ENCODE measurements at regions not wholly inside any gene's neighbourhood (a gene's known extent, or its start where the extent isn't known, plus 50 kb on each side); places are given as distances from the start of the nearest gene placed in this dataset.

DNA sequence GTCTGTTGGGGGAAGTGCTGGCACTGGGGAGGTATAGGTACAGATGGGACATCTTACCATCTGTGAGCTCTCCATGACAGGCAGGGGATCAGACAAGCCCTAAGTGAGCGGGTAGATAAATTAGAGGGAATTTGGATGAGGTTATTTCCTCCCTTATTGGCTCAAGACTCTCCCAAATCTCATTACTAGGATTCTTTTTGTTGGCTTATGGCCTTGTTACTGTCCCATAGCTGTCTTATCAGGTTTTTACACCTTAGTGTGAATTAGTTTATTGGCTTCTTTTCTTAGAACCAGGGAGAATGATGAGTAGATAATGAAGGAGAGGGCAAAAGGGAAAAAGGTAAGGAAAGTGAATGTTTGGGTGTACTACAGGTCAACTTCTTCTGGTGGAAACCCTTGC lies 191.1 kb upstream of the PRICKLE1 start:
- no peak for ATAC-seq (ENCODE audit: insufficient read depth, low FRiP score)
- 79 to 94% methylated on average over 1 of the region's 1 CpG for WGBS, 2 donors
- TF ChIP-seq, protein P1, sequence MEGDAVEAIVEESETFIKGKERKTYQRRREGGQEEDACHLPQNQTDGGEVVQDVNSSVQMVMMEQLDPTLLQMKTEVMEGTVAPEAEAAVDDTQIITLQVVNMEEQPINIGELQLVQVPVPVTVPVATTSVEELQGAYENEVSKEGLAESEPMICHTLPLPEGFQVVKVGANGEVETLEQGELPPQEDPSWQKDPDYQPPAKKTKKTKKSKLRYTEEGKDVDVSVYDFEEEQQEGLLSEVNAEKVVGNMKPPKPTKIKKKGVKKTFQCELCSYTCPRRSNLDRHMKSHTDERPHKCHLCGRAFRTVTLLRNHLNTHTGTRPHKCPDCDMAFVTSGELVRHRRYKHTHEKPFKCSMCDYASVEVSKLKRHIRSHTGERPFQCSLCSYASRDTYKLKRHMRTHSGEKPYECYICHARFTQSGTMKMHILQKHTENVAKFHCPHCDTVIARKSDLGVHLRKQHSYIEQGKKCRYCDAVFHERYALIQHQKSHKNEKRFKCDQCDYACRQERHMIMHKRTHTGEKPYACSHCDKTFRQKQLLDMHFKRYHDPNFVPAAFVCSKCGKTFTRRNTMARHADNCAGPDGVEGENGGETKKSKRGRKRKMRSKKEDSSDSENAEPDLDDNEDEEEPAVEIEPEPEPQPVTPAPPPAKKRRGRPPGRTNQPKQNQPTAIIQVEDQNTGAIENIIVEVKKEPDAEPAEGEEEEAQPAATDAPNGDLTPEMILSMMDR (IDR thresholded peaks at IDR 0.05; ENCODE audit: control extremely low read depth, extremely low read depth) = no peak

DNA sequence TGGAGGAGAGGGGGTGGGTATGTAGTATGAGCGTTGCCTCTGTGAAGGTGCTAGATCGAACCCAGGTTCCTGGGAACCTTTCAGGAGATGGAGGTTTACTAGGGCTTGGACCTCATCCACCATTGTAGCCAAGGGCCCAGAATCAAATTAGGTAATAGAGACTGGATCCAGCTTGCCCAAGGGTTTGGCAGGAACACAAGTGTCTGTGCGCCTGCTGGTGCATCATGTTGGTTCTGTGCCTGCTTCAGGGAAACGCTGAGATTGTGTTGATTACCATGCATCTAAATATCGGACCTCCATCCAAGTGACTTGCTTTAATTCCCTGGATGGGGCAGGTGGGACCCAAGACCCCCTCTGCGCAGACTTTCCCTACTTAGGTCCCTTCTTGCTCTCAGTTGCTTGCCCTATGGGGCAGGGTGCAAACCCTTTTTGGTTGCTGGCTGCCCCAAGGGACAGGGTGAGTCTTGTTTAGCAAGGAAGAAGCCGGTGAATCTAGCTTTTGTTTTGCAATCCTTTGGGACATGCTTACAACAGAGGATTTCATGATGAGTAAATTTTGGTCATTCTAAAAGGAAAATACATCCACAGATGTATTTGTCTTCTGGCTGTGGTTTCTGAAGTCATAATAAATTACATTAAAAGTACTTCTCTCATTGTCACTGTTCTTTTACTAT lies 189.8 kb upstream of the PRICKLE1 start:
- peak; percentile 27 for ATAC-seq (ENCODE audit: insufficient read depth, low FRiP score)

More for the DNA sequence above, 191.1 kb upstream of the PRICKLE1 start:
- Histone ChIP-seq H3K27me3 (ENCODE audit: control insufficient read depth in 3 of 3, insufficient read depth in 3 of 3, low read length in 2 of 3) (no peaks in the 10 kb centered on the region), H3K9me3 (ENCODE audit: control insufficient read depth in 4 of 4, insufficient read depth in 3 of 4, low read length in 3 of 4) (no peaks in the 10 kb centered on the region), H3K27ac (ENCODE audit: low read depth in 1 of 2, low read length in 1 of 2) (no peak overlapping the region), H3K4me3 (no peak overlapping the region), H3K9ac (ENCODE audit: insufficient read depth in 1 of 2, low read length in 2 of 2) (no peak overlapping the region), H3K4me1 (ENCODE audit: control insufficient read depth in 5 of 5, insufficient read depth in 5 of 5, low read length in 5 of 5) (peaks cover 0 to 12% (median 0%) of the 10 kb centered on the region in 5 donors), H3K36me3 (ENCODE audit: control insufficient read depth in 4 of 4, insufficient read depth in 4 of 4, low read length in 4 of 4) (no peaks in the 10 kb centered on the region)
- DNase-seq = no peak

DNA sequence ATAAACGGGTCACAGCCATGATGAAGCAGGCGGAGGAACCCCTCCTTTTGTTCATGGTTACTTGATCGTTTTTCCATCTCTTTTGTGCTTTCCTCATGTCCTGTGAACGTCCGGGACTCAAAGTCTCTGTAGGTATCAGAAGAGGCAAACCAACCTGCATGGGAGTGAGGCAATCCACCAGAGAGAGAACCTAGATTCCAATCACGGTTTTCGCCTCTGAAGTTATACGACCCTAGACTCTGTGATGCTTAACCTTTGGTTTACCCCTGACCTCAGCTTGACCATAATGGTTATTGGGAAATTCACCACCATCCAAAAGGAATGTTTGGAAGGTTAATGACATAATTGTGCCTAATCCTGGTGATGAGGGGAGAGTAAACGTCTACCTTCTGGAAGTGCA lies 186.8 kb upstream of the PRICKLE1 start:
- peaks cover 0 to 6% (median 4%) of the 10 kb centered on the region in 4 donors for H3K9me3 ChIP-seq (ENCODE audit: control insufficient read depth in 4 of 4, insufficient read depth in 3 of 4, low read length in 3 of 4)
- TF ChIP-seq, protein P1 (IDR thresholded peaks at IDR 0.05; ENCODE audit: control extremely low read depth, extremely low read depth) = no peak
- no peak overlapping the region for H3K27ac ChIP-seq (ENCODE audit: low read depth in 1 of 2, low read length in 1 of 2)
- 76 to 84% methylated on average over 9 of the region's 9 CpGs for WGBS, 2 donors
- no peaks in the 10 kb centered on the region for H3K27me3 ChIP-seq (ENCODE audit: control insufficient read depth in 3 of 3, insufficient read depth in 3 of 3, low read length in 2 of 3)
- H3K36me3 ChIP-seq (ENCODE audit: control insufficient read depth in 4 of 4, insufficient read depth in 4 of 4, low read length in 4 of 4) = no peaks in the 10 kb centered on the region
- H3K4me3 ChIP-seq = no peak overlapping the region
- no peak for DNase-seq
- no peak for ATAC-seq (ENCODE audit: insufficient read depth, low FRiP score)
- peaks cover 0 to 12% (median 0%) of the 10 kb centered on the region in 5 donors for H3K4me1 ChIP-seq (ENCODE audit: control insufficient read depth in 5 of 5, insufficient read depth in 5 of 5, low read length in 5 of 5)
- no peak overlapping the region for H3K9ac ChIP-seq (ENCODE audit: insufficient read depth in 1 of 2, low read length in 2 of 2)

More for the DNA sequence above, 189.8 kb upstream of the PRICKLE1 start:
- H3K4me3 ChIP-seq = no peak overlapping the region
- H3K27ac ChIP-seq (ENCODE audit: low read depth in 1 of 2, low read length in 1 of 2) = peak overlapping the region in 1 of 2 donors; percentile 3
- H3K9ac ChIP-seq (ENCODE audit: insufficient read depth in 1 of 2, low read length in 2 of 2) = no peak overlapping the region
- H3K4me1 ChIP-seq (ENCODE audit: control insufficient read depth in 5 of 5, insufficient read depth in 5 of 5, low read length in 5 of 5) = peaks cover 0 to 12% (median 0%) of the 10 kb centered on the region in 5 donors
- TF ChIP-seq, protein P1 (IDR thresholded peaks at IDR 0.05; ENCODE audit: control extremely low read depth, extremely low read depth) = no peak
- WGBS, 2 donors = 87 to 88% methylated on average over 7 of the region's 7 CpGs
- no peaks in the 10 kb centered on the region for H3K27me3 ChIP-seq (ENCODE audit: control insufficient read depth in 3 of 3, insufficient read depth in 3 of 3, low read length in 2 of 3)
- DNase-seq = no peak
- H3K36me3 ChIP-seq (ENCODE audit: control insufficient read depth in 4 of 4, insufficient read depth in 4 of 4, low read length in 4 of 4) = no peaks in the 10 kb centered on the region
- H3K9me3 ChIP-seq (ENCODE audit: control insufficient read depth in 4 of 4, insufficient read depth in 3 of 4, low read length in 3 of 4) = no peaks in the 10 kb centered on the region

All from lung (tissue), 11 donors.